ENCODE measurements at regions not wholly inside any gene's neighbourhood (a gene's known extent, or its start where the extent isn't known, plus 50 kb on each side); places are given as distances from the start of the nearest gene placed in this dataset.
A peak's percentile ranks its signal among the peaks of the same experiment; 100 is the strongest.
"Not testable (repeated sequence)": the region's sequence is repeated elsewhere in the genome, so short reads cannot be mapped to it uniquely, and the experiment has no call there.

DNA sequence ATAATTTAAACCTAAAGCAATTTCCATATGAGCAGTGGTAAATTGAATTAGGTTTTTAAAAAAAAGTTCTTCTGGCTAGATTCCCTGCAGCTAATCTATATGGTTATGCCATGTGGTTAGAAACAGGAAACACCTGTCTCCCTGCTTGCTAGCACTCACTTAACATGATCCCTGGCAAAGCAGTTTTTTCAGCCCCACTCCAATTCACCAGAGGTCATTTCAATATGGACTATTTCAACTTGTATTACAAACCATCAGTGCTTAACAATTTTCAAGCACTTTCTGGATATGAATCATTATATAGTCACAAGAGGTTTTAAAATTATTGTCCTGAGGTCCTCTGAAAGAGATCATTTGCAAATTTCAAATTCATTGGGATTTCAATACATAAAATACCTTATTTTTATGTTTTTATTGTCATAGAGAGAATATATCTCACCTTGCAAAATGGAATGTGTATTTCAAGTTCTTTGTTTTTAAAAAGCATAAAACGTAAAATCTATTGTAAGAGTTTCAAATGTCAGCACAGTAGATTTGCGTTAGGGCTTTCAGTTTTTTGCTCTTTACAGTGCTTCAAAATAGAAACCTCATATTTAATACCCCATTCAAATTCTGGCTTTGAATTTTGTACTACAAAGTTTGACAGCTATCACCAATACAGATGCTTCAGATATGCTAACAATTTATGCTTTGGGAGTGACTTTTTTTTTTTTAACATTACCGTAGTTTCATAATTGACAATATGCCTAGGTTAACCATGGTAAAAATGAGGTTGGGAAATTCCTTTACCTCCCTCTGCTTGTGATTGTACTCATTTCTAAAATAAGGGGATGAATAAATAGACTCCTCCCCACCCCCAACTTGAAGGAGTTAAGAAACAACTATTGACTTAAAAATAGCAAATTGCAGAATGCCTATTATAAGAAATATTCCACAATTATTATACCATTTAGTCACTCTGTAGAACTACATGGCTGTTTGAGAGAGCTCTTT is 117.5 kb upstream of the HGF start:
- DNase-seq: no peak

DNA sequence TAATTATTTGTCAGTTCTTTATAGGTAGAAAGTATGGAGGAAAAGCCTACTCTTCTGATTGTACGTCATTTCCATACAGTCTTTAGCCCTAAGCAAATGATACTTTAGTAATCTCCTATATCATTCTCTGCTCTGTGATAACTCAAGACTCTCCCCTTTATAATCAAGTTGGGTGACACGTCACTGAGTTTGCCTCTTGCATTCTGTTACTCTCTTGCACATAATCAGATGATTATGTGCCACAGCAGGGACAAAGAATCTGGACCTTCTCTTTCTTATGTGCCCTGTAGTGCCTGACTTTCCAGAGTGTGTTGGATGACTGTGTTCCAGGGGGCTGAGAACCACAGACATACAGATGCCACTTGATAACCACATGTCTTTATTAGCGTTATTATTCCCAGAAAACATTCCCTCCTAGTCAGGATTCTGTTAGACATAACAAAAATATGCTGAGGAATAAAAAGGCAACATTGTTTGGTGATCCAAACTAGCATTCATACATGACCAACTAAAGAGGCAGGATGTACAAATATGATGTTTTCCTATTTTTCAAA is 116.4 kb upstream of the HGF start:
- DNase-seq: no peak

DNA sequence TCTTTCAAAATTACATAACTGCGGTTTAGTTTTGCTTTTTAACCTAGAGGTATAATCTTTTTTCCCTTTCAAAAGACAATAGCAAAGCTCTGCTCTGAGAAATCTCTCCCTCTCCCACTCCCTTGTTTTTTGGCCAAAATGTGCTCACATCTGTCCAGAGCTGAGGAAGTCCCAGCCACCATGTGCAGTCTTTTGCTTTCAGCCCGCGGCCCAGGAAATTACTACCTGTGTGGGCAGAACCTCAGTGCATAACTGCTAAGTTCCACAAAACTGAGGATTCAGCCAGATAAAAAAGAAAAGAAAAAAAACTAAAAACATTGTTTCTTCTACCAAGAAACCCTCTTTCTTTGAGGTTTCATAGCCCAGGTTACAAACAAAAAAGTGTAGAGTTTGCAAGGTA is 115.0 kb upstream of the HGF start:
- DNase-seq: no peak

DNA sequence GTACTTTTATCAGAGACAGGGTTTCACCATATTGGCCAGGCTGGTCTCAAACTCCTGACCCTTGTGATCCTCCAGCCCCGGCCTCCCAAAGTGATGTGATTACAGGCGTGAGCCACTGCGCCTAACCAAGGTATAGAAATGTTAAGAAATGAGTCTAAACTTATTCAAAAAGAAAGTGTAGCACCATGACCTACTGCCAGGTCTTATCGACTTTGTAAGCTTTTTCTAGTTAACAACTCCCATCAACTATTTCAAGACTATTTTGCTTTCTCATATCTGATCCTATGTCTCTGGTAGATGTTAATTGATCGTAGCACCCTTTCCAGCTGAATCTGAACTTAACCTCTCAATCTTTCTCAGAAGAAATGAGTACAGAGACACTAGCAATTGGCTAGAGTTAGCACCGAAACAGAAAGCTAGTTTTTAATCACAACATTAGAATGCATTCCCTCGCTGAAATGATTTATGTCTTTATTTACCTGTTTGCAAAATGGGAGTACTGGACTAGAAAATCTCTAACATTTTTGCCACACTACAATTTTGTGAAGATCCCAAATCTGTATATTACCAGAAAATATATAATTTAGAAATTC is 114.0 kb upstream of the HGF start:
- no peak for DNase-seq

DNA sequence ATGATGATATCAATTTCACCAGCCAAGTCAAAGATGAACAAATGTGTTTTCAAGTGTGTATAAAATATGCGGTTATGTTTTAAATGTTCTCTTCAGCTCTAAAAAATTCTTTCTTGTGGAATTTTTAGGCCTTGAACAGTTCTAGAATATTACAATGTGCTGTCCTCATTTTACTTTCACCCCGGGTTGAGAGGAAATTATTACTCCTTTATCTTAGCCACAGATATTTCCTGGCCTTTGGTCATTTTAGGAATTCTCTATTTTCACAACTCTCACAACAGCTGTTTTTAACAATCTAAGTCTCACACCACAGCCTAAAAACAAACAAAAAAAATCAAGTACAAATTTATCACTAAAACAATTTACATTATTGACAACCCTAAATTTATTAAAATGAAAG is 112.2 kb upstream of the HGF start:
- no peak for DNase-seq

DNA sequence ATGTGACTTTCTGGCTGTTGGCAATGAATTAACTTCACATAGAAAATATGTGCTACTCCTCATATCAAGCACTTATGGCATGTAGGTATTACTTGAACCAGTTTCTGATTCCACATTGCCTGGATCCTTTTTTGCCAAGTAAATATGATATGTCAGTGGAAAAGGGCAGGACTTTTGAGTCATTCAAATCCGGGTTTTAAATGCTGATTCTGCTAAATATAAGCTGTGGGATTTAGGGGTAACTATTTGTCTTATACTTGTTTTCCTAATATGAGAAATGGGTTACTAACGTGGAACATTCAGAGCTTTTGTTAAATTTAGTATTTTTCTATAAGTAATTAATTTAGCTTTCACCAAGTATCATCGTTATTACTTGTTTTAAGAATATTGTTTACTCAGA is 108.0 kb upstream of the HGF start:
- no peak for DNase-seq

DNA sequence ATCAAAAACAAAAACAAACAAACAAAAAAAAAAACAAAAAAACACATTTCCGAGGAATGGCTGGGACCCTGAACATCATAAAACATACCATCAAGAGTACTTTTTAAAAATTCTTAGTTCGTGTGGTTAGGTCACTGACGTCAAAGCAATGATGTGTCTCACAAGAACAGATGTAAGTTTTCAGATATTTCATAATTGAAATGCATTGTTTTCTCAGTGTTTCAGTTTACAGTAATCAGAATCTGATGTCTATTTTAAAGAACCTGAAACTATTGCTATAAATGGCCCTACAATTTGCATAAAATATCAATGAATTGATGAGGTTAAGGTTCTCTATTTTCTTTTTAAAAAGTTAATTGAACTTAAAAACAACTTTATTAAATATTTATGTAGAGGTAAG is 103.7 kb upstream of the HGF start:
- DNase-seq: no peak

DNA sequence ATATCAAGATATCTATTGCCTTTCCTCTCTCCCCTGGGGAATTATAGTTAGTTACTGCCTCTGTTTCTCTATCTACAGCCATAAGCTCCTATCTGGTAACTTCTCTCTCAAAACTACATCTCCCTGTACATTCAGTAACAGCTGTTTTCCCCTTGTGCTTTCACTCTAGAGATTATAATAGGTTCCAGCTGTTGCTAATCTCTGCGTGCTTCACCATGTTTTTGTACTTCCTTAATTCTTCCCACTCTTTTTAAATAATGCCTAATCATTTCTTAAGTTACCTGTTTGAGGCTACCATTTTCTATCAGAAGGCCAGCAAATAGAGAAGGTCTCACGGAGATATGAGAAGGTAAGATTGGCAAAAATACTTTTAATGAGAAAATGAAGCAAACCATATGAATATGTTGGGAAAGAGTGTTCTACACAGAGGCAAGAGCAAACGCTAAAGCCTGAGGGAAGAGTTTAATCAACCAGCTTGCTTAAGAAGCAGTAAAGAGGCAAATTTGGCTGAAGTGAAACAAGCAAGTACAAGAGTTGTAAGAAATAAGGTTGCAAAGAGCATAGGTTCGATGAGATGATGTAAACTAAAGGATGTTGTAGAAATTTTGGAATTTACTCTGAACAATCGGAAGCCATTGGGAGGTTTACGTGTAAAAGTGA is 101.9 kb upstream of the HGF start:
- DNase-seq: no peak

DNA sequence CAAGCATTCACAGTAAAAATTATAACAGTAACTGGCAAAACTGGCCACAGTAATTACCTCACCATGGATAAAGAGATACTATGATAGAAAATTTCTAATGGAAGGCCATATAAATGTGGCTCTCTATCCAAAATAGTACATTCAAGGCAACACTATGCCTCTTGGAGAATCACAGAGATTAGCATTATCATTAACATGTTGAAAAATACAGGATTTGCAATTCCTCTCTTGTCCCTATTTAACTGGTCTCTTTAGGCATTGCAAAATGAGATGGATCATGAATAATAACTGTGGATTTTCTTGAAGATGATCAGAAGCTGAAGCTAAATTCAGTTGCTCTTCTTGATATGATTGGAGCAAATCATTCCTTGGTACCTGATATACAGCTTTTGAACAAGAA is 100.8 kb upstream of the HGF start:
- no peak for DNase-seq

DNA sequence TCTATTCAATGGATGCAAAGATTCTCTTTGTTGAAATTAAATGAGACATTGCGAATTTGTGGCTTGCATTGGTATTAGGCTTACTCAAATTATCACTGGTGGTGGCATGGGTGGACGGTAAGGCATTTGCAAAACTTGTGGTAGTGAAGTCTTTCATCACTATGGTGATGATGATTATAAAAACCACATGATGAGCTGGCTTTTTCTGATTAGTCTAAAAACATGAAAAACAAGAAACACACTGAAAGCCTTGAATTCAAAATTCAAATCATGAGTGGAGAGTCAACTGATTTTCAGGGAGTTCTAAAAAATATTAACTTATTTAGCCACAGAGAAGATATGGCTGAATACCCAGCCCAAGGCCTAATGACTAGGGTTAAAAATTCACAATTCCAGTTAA is 99.8 kb upstream of the HGF start:
- DNase-seq: no peak

DNA sequence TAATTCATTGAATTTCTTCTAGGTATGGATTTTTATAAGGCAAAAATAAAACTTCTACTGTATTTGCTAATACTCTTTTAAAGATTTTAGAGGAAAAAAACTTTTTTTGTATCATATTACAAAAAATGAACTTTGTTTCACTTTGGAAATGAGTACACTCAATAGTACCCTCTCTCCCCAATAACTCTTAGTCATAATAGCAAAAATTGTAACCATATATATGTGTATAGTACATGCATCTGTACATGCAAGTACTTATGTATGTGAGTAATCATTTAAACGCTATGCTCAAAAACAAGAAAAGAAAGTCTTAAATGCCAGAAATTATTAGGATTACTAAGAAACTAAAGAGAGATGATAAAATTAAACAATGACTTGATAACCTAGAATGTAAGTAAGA is 95.9 kb upstream of the HGF start:
- no peak for DNase-seq

DNA sequence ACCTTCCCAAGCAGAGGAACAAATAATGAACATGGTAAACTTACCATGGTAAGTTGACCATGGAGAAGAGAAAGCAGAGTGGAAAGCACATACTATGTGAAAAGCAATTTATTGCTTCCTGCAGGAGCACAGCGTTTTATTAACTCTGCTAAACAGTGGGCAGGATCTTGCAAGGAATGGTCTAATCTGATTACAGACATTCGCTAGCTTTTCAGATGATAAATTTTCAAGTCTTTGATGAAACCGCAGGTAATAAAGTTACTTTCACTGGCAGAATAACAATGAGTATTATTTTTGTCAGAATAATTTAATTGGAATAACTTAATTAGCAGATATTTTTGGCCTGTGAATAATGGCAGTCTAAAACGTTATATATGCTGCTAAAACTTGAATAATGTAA is 89.6 kb upstream of the HGF start:
- DNase-seq: no peak

DNA sequence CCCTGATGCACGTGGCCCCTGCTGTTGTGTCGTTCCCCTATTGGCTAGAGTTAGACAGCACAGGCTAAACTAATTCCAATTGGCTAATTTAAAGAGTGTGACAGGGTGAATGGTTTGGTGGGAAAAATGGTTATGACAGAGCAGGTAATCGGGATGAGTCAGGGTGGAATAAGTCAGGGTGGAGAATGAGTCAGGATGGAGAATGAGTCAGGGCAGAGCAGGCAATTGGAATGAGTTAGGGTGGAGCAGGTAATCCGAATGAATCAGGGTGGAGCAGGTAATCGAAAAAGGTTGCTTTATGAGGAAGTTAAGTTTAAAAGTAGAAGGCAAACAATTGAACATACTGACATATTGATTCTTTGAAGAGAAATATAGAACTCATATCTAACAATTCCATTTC is 89.0 kb upstream of the HGF start:
- DNase-seq: not testable (repeated sequence)

DNA sequence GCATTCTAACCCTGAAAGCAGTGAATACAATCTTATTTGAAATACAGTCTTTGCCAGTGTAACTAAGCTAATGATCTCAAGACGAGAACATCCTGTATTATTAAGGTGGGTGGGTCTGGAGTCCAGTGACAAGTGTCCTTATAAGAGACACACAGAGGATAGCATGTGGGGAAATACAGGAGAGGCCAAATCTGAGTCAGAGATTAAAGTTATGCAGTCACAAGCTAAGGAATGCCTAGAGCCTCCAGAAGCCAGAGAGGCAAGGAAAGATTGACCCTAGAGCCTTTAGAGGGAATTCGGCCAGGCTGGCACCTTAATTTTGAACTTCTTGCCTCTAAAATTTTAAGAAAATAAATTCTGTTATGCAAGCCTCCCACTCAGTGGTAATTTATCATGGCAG is 87.5 kb upstream of the HGF start:
- no peak for DNase-seq

DNA sequence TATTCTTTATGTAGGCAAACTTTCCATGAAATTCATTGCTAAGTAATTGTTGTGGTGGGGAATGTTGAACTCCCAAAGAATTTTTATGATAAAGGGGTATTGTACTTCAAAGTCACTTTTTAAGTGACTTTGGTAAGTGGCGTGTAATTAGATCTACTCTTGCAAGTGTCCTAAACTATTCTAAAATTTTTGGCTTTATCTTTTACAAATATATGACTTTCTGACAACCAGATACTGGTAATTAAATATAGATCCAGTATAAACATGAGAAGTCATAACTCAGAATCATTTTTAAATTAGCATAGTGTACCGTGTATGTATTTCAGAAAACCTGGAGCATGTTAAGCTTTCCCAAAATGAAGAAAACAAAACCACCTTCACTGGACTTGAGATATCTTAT is 84.7 kb upstream of the HGF start:
- DNase-seq: no peak

DNA sequence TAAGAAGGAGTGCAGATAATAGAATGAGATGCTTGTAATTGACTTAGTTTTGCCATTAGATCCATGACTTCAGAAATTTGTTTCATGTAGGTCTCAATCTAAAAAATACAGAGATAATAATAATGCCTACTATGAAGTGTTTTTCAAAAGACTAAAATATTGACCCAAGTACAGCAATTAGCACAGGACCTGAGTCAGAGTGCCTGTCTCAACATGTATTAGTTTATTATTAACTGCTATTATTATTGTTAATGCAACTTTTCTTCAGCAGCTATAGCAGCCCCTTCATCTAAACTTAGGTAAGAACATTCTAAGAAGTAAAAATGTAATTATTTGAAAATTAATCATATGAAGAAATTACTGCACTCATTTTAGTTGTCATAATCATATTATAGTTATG is 82.9 kb upstream of the HGF start:
- DNase-seq: no peak

DNA sequence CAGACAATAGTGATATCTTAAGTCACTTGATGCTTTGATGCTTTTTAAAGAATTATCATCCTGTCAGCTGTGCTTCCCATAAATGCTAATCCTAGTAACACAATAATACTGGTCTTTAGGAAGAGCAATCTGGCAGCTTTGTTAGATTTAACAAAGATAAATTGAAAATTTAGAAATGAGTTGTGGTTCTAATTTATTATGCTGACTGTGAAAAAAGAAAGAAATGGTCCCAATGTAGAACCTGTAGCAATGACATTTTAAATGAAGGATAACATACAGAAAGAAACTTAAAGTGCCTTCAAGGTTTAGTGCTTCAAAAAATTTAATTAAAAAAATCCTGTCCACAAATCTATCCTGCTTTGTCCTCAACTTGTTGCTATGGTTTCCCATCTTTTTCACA is 81.6 kb upstream of the HGF start:
- DNase-seq: no peak

DNA sequence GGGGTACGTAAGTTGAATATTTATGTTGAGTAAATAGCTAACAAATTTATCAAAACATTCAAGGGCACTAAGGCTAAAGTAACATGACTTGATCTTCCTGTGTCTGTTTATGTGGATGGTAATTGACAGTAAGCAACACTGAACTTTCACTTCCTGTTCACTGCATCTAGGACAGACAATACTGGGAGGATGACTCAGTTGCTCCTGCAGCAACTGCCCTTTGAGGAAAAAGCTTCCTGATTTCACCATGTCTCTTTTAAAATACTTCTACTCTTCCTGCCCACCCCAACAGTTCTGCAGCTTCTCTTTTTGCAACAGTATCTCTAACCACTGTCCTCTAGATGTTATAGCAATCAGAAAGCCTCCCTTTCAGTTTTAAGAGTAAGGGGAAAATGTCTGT is 76.6 kb upstream of the HGF start:
- peak; percentile 18 for DNase-seq

DNA sequence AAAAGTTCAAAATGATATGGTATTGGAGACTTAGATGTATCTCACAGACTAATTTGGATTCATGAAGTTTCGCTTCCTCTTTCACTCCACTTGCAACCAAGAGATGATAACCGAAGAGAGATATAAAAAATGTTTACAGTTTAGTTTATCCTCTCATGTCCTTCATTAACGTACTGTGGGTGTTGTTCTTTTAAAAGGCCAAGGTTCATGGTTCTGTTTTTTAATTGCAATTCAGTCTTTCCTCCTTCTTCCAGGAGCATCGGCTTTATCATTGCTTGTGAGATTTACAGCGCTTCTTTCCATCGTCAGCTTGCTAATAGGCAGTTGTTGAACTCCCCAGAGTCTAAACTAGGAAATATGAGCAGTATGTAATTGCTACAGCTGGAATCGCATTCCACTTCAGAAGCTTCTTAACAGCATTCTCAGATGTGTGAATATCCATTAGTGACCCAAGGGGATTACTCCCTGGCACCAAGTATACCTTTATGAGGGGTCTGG is 75.9 kb upstream of the HGF start:
- peak; percentile 11 for DNase-seq

DNA sequence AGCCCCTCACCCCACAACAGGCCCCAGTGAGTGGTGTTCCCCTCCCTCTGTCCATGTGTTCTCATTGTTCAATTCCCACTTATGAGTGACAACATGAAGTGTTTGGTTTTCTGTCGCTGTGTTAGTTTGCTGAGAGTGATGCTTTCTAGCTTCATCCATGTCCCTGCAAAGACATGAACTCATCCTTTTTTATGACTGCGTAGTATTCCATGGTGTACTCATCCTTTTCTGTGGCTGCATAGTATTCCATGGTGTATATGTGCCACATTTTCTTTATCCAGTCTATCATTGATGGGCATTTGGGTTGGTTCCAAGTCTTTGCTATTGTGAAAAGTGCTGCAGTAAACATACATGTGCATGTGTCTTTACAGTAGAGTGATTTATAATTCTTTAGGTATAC is 73.8 kb upstream of the HGF start:
- DNase-seq: not testable (repeated sequence)

DNA sequence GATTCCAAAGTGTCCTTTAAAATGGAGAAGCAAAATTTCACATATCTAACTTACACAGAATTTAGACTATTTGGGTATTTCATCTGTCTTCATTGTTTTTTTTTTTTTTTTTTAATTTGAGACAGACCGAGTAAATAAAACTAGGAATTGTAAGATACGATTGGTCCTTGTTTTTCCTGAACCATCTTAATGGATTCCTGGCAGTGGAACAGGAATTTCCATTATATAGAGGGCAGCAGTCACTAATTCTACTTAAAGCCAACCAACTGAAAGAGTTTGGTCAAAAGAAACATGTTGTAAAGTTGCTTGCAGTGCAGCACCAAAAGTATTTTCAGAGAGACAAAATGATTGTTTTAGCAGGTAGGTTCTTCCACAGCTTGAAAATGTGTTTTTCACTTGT is 72.5 kb upstream of the HGF start:
- no peak for DNase-seq

DNA sequence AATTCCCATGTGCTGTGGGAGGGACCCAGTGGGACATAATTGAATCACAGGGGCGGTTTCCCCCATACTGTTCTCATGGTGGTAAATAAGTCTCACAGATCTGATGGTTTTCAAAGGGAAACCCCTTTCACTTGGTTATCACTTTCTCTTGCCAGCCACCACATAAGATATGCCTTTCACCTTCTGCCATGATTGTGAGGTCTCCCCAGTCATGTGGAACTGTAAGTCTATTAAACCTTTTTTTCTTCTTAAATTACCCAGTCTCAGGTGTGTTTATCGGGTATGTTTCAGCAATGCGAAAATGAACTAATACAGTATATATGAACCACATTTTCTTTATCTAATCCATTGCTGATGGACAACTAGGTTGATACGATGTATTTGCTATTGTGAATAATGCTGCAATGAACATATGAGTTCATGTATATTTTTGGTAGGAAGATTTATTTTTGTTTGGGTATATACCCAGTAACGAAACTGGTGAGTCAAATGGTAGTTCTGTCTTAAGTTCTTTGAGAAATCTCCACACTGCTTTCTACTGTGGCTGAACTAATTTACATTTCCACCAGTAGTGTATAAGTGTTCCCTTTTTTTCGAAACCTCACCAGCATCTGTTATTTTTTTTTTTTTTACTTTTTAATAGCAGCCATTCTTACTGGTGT is 70.0 kb upstream of the HGF start:
- no peak for DNase-seq

DNA sequence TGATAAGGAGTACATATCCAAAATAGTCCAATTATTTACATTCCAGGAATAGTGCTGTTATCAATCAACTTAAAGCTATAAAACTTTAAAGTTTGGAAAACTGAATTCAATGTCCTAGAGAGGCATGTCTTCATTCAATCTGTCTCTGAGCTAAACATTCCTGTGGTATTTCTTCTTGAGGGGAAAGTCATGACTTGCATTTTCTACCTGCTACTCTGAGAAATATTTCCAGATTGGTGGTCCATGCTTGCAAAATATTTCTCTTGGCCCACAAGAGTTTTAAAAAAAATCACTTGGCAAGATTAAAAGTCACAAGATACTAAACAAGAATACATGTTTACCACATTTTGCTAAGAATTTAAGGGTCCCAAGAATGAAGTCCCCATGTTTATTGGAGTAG is 63.6 kb upstream of the HGF start:
- no peak for DNase-seq

All from femur (tissue), 1 donor.